GM12878 (cell line): ENCODE measurements at regions not wholly inside any gene's neighbourhood (a gene's known extent, or its start where the extent isn't known, plus 50 kb on each side); places are given as distances from the start of the nearest gene placed in this dataset.

Experiments
- ATAC-seq: fragments of 200-7000 bp; cut with Tn5 transposase; 3 replicates; pipeline ENCODE4 v1.9.1; 2020; ENCODE audit warnings: mild to moderate bottlenecking, moderate library complexity
- BruUV-seq: library from RNA; stranded (reverse); fragments of 400-500 nt; replicated peaks from 2 replicates; lab custom pipeline; 2021; lab: Mats Ljungman, UMichigan
- CTCF ChIA-PET: fragments of 300-600 bp; sonication (Branson Sonifier 250); formaldehyde crosslinking; extraction: SDS; loops from one replicate; lab custom pipeline; 2021; ENCODE audit warnings: inconsistent platforms; lab: Yijun Ruan, JAX
- POLR2A ChIA-PET: fragments of 350-600 bp; formaldehyde crosslinking; extraction: SDS; loops from one replicate; lab custom pipeline; 2021; ENCODE audit warnings: inconsistent platforms; lab: Charles Lee
- RAD21 ChIA-PET: fragments of 300-600 bp; sonication (Branson Sonifier 250); formaldehyde crosslinking; loops from one replicate; lab custom pipeline; 2023; ENCODE audit warnings: antibody characterized with exemption; ENCODE audit not compliant: unreplicated experiment; lab: Charles Lee
- SMC1A ChIA-PET: fragments of 300-600 bp; sonication (Branson Sonifier 250); formaldehyde crosslinking; loops from one replicate; lab custom pipeline; 2023; ENCODE audit not compliant: unreplicated experiment, uncharacterized antibody; lab: Charles Lee
- DNase-seq: peaks from one replicate; pipeline ENCODE4 v3.0.0-alpha.2; 2011; ENCODE audit warnings: low read depth, low spot score
- FAIRE-seq: peaks from 3 replicates; lab custom pipeline; 2011; peaks lifted over from hg19 to GRCh38; lab: Jason Lieb, UNC
- H2AFZ ChIP-seq: 2 replicates; pipeline ENCODE4 v1.6.0; 2011; ENCODE audit warnings: low read depth, low read length, control low read depth; ENCODE audit not compliant: control insufficient read depth
- H3K27ac ChIP-seq: 2 replicates; pipeline ENCODE4 v1.5.1; 2011; ENCODE audit warnings: control low read depth; ENCODE audit not compliant: control insufficient read depth, insufficient read depth
- H3K27me3 ChIP-seq, 2 experiments: replicated peaks in 1 of 2; 2 replicates each; pipeline versions ENCODE4 v1.6.0 to v1.6.1; 2011; ENCODE audit warnings: low read length in 1 of 2; ENCODE audit not compliant: control insufficient read depth in 2 of 2, insufficient read depth in 2 of 2
- H3K36me3 ChIP-seq, 2 experiments: 2 replicates each; pipeline ENCODE4 v1.5.1; 2011; ENCODE audit warnings: low read length in 1 of 2; ENCODE audit not compliant: control insufficient read depth in 2 of 2, insufficient read depth in 2 of 2
- H3K4me1 ChIP-seq: 2 replicates; pipeline ENCODE4 v1.6.1; 2011; ENCODE audit warnings: mild to moderate bottlenecking, low read length, moderate library complexity, mixed read lengths; ENCODE audit not compliant: control insufficient read depth, insufficient read depth
- H3K4me2 ChIP-seq: 2 replicates; pipeline ENCODE4 v1.6.0; 2011; ENCODE audit warnings: control low read depth; ENCODE audit not compliant: control insufficient read depth, insufficient read depth
- H3K4me3 ChIP-seq: fragments of 200-600 bp; sonication (generic); 2 replicates; pipeline ENCODE4 v1.5.1; 2016
- H3K79me2 ChIP-seq: 2 replicates; pipeline ENCODE4 v1.6.0; 2011; ENCODE audit warnings: low read length; ENCODE audit not compliant: control insufficient read depth, insufficient read depth
- H3K9ac ChIP-seq: 2 replicates; pipeline ENCODE4 v1.8.0; 2011; ENCODE audit warnings: low read length, control low read depth, mixed read lengths; ENCODE audit not compliant: control insufficient read depth, insufficient read depth
- H3K9me3 ChIP-seq: replicated peaks from 3 replicates; pipeline ENCODE4 v1.5.1; 2011; ENCODE audit warnings: mild to moderate bottlenecking, low read length; ENCODE audit not compliant: control insufficient read depth, insufficient read depth
- H4K20me1 ChIP-seq: 2 replicates; pipeline ENCODE4 v1.6.0; 2011; ENCODE audit not compliant: control insufficient read depth, insufficient read depth
- BHLHE40 ChIP-seq, 2 experiments: fragments of 450-650 bp in 1 of 2; IDR thresholded peaks; 2 replicates each; pipeline ENCODE4 v1.6.1; 2011 to 2017; ENCODE audit warnings: low read depth in 2 of 2, borderline replicate concordance in 1 of 2, improper control_type of control experiment in 1 of 2, low read length in 1 of 2, mild to moderate bottlenecking in 1 of 2
- CHD4 ChIP-seq: fragments of 200-600 bp; sonication (generic); IDR thresholded peaks from 2 replicates; pipeline ENCODE4 v1.6.1; 2016; ENCODE audit warnings: mild to moderate bottlenecking
- ESRRA ChIP-seq: IDR thresholded peaks from 2 replicates; pipeline ENCODE4 v1.6.1; 2012; ENCODE audit warnings: mild to moderate bottlenecking, low read length, improper control_type of control experiment
- MTA3 ChIP-seq: IDR thresholded peaks from 2 replicates; pipeline ENCODE4 v1.6.1; 2012; ENCODE audit warnings: low read length, inconsistent platforms, borderline replicate concordance
- NFIC ChIP-seq: IDR thresholded peaks from 2 replicates; pipeline ENCODE4 v1.6.1; 2012; ENCODE audit warnings: low read depth, mild to moderate bottlenecking, inconsistent platforms, low read length, moderate library complexity
- PAX5 ChIP-seq: IDR thresholded peaks from 2 replicates; pipeline ENCODE4 v1.6.1; 2011; ENCODE audit warnings: low read depth, low read length, borderline replicate concordance
- SUZ12 ChIP-seq: fragments of 200-600 bp; sonication (generic); IDR thresholded peaks from one replicate; pipeline ENCODE4 v1.6.1; 2018; ENCODE audit warnings: antibody characterized with exemption, mild to moderate bottlenecking; ENCODE audit not compliant: unreplicated experiment
- ZBED1 ChIP-seq: IDR thresholded peaks from 2 replicates; pipeline ENCODE4 v1.6.1; 2016; ENCODE audit warnings: borderline replicate concordance
- ZNF622 ChIP-seq: fragments of 450-650 bp; IDR thresholded peaks from 2 replicates; pipeline ENCODE4 v1.6.1; 2017; ENCODE audit warnings: mild to moderate bottlenecking, inconsistent platforms
- WGBS: methylation state at CpG from one replicate; pipeline ENCODE4 v1.1.6; 2016; ENCODE audit warnings: low lambda C conversion rate; ENCODE audit not compliant: insufficient replicate concordance, insufficient coverage; ENCODE audit errors: missing lambda C conversion rate; 5-methylcytosine and 5-hydroxymethylcytosine counted together
- in situ Hi-C: fragments of 300-500 bp; cut with MboI; formaldehyde crosslinking; loops from 9 replicates; pipeline ENCODE4 v1.14.3; 2018; ENCODE audit warnings: mixed read lengths
- intact Hi-C: fragments of 100-400 bp; cut with micrococcal nuclease; formaldehyde crosslinking; loops from one replicate; pipeline ENCODE4 v1.14.2; 2022; ENCODE audit not compliant: unreplicated experiment
- TF ChIP-seq, protein P1 (sequence below): fragments of 450-650 bp; IDR thresholded peaks from 2 replicates; pipeline ENCODE4 v1.6.1; 2017; ENCODE audit warnings: low read depth, mild to moderate bottlenecking, moderate library complexity
- TF ChIP-seq, protein P2 (sequence below): IDR thresholded peaks from 2 replicates; pipeline ENCODE4 v1.6.1; 2012; ENCODE audit warnings: low read depth, low read length, improper control_type of control experiment

GRCh38 chr6:167770291-167770955 lies 56.3 kb upstream of the AFDN start:
- BruUV-seq = no TSS peak
- CTCF ChIA-PET = no interaction called here
- Histone ChIP-seq H3K4me2 (no peak overlapping the region), H3K79me2 (no peaks in the 10 kb centered on the region), H3K27me3 (no peaks in the 10 kb centered on the region; a peak in 1 of 4 replicates), H3K4me1 (no peaks in the 10 kb centered on the region), H2AFZ (no peak overlapping the region), H3K9me3 (no peaks in the 10 kb centered on the region), H3K4me3 (no peak overlapping the region), H3K27ac (no peak overlapping the region), H3K9ac (no peak overlapping the region), H4K20me1 (no peaks in the 10 kb centered on the region)
- WGBS = 22% methylated on average over 14 of the region's 14 CpGs
- POLR2A ChIA-PET = no interaction called here
- SMC1A ChIA-PET = no interaction called here
- in situ Hi-C loops (no loop called here), intact Hi-C loops (no loop called here)
- RAD21 ChIA-PET = no interaction called here
- DNase-seq (no peak), FAIRE-seq (no peak), ATAC-seq (no peak)
- TF ChIP-seq MTA3 (no peak), ESRRA (no peak), PAX5 (no peak), ZBED1 (no peak), BHLHE40 (IDR thresholded peaks at IDR 0.05; ENCODE audit: borderline replicate concordance in 1 of 2, low read depth in 2 of 2, low read length in 1 of 2) (no peak), NFIC (no peak), ZNF622 (no peak), SUZ12 (no peak), CHD4 (no peak)
- TF ChIP-seq, protein P1, sequence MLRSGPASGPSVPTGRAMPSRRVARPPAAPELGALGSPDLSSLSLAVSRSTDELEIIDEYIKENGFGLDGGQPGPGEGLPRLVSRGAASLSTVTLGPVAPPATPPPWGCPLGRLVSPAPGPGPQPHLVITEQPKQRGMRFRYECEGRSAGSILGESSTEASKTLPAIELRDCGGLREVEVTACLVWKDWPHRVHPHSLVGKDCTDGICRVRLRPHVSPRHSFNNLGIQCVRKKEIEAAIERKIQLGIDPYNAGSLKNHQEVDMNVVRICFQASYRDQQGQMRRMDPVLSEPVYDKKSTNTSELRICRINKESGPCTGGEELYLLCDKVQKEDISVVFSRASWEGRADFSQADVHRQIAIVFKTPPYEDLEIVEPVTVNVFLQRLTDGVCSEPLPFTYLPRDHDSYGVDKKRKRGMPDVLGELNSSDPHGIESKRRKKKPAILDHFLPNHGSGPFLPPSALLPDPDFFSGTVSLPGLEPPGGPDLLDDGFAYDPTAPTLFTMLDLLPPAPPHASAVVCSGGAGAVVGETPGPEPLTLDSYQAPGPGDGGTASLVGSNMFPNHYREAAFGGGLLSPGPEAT = no peak
- TF ChIP-seq, protein P2, sequence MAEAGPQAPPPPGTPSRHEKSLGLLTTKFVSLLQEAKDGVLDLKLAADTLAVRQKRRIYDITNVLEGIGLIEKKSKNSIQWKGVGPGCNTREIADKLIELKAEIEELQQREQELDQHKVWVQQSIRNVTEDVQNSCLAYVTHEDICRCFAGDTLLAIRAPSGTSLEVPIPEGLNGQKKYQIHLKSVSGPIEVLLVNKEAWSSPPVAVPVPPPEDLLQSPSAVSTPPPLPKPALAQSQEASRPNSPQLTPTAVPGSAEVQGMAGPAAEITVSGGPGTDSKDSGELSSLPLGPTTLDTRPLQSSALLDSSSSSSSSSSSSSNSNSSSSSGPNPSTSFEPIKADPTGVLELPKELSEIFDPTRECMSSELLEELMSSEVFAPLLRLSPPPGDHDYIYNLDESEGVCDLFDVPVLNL = no peak
- TF ChIP-seq, all 136 proteins: peak for 0
- no peaks in the 10 kb centered on the region for H3K36me3 ChIP-seq
